Coronary artery (tissue), 2 donors: ENCODE measurements at regions not wholly inside any gene's neighbourhood (a gene's known extent, or its start where the extent isn't known, plus 50 kb on each side); places are given as distances from the start of the nearest gene placed in this dataset.

Source experiments
- DNase-seq: peaks from one replicate; pipeline ENCODE4 v3.0.0-alpha.2; 2017; ENCODE audit warnings: low spot score
- H3K27ac ChIP-seq, 2 donors: fragments of 200-600 bp; sonication (generic); one replicate each; pipeline ENCODE4 v1.5.1; 2016 to 2019
- H3K4me3 ChIP-seq: fragments of 200-600 bp; sonication (generic); 2 replicates; pipeline ENCODE4 v1.5.1; 2016; ENCODE audit warnings: mild to moderate bottlenecking, moderate library complexity
- TF ChIP-seq, protein P1 (sequence below): fragments of 200-600 bp; sonication (generic); IDR thresholded peaks from one replicate; pipeline ENCODE4 v1.5.1; 2019; ENCODE audit warnings: antibody characterized with exemption

DNA sequence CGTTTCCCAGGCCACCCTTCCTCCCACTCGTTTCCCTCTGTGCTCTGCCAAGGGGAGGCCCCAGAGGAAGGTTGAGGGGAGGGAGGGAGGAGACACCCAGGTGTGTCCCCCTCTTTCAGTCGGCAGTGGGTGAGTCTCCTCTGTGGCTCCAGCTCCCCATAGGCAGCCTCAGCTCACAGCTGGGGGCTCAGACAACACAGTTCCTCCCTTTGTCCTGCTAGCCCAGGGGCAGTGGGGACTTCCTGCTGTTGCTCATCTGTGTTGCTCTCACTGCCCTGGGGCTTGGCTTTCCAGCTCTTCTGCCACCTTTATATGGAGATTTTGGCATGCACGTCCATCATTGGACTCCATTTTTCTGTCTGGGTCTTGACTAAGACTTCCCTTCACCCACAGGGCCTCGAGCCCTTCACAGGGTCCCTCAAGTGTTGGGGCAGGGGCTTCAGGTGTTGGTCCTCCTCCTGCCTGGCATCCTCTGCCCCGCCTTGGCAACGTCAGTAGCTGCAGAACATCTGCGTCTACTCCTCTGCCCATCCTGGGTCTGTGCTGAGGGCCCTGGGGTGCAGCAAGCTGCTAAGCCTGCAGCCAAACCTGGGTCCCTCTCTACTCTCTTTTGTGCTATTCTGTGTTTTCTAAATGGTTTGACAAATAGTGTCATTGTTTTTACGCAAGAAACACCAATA, 190.6 kb upstream of the PMEPA1 start:
- Histone ChIP-seq H3K4me3 (no peak overlapping the region), H3K27ac (no peak overlapping the region)
- DNase-seq = no peak
- TF ChIP-seq, protein P1, sequence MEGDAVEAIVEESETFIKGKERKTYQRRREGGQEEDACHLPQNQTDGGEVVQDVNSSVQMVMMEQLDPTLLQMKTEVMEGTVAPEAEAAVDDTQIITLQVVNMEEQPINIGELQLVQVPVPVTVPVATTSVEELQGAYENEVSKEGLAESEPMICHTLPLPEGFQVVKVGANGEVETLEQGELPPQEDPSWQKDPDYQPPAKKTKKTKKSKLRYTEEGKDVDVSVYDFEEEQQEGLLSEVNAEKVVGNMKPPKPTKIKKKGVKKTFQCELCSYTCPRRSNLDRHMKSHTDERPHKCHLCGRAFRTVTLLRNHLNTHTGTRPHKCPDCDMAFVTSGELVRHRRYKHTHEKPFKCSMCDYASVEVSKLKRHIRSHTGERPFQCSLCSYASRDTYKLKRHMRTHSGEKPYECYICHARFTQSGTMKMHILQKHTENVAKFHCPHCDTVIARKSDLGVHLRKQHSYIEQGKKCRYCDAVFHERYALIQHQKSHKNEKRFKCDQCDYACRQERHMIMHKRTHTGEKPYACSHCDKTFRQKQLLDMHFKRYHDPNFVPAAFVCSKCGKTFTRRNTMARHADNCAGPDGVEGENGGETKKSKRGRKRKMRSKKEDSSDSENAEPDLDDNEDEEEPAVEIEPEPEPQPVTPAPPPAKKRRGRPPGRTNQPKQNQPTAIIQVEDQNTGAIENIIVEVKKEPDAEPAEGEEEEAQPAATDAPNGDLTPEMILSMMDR = no peak

DNA sequence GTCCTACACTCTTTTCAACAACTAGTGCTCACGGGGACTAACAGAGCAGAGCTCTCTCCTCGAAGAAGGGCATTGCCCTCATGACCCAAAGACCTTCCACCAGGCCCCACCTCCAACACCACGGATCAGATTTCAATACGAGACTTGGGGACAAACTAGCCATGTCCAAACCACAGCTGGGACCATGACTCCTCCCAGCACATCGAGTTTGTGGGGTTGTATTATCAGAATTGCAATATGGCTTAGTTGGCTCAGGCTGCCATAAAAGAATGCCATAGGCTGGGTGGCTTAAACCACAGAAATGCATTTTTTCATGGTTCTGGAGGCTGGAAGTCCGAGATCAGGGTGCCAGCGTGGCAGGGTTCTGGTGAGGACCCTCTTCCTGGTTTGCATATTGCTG, 189.7 kb upstream of the PMEPA1 start:
- Histone ChIP-seq H3K27ac (no peak overlapping the region), H3K4me3 (no peak overlapping the region)
- TF ChIP-seq, protein P1 = no peak
- no peak for DNase-seq

DNA sequence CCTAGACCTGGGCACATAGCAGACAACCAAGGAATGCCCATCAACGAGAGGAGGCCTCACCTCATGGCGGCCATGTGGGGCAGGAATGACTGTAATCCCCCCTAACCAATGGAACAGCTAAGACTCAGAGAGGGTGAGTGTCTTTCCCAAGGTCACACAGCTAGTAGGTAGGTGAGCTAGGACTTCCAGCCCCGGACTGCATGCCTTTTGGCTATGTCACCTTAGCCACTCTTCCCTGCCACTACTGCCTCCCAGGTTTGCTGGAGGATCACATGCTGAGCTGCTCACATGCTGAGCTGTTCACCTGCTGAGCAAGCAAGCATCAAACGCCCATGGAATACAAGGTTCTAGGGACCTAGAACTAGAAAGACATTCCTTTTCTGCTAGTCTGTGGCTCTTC, 188.5 kb upstream of the PMEPA1 start:
- no peak overlapping the region for H3K4me3 ChIP-seq
- H3K27ac ChIP-seq = no peak overlapping the region
- no peak for DNase-seq
- TF ChIP-seq, protein P1 = no peak

DNA sequence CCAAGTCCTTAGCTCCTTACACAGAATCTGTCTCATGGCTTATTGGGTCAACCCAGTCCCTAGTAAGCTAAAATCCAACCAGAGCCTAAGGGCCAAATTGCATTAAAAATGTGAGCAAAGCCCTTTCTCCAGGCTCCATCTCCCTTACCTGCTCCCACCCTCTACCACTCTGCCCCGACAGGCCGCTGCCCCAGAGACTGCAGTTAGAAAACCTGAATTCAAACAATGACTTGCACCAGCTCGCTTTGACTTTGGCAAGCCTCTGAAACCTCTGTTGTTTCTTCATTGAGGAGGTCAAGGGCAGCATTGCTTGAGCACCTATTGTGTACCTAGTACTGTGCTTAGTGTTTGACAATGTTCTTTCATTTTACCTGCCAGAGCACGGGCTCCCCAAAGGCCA, 188.1 kb upstream of the PMEPA1 start:
- Histone ChIP-seq H3K27ac (no peak overlapping the region), H3K4me3 (no peak overlapping the region)
- TF ChIP-seq, protein P1 = no peak
- DNase-seq = no peak

DNA sequence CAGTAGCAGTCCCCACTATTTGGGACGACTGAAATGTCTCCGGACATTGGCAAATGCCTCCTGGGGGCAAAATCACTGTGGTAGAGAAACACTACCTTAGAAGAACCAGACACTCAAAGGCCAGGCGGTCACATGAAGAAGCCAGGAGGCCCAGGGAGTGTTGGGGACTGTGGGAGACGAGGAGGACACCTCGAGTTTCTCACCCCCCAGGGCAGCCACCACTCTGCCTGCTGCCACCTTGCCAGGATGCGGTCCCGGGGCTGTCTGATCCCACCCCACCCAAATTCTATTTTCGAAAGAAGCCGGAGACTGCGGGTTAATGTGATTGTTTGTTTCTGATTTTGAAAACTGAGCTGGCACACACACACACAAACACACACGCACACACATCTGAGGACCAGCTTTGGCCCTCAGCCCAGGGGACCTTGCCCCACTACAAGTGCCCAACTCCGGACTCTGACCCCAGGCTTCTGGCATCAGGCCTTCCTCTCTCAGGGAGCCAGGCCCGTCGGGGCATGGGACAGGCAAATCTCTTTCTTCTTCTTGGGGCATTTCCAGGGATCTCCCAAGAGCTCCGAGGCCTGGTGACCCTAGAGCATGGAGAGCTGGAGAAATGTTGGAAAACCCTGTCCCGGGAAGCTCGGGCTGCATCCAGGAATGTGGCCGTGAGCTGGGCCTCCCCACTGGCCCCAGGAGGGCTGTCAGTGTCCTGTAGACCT, 187.5 kb upstream of the PMEPA1 start:
- no peak for DNase-seq
- H3K27ac ChIP-seq = no peak overlapping the region

DNA sequence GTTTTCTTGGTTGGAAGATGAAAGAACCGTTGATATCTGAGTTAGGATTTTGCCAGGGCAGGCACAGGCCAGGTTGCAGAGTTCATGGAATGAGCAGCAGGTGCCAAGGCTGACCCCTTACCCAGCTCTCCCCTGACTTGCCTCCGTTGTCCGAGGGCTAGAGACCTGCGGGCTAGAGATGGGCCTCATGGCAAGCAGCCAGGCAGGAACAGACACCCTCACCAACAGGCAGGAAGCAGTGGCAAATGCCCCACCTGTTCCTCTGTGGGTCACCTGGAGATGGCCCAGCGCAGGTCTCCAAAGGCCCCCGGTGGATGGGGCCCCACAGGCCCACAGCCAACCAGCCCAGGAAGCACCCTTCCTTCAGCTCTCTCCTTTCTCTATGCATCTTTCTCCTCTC, 186.7 kb upstream of the PMEPA1 start:
- H3K27ac ChIP-seq = no peak overlapping the region
- TF ChIP-seq, protein P1 = no peak
- DNase-seq = no peak
- no peak overlapping the region for H3K4me3 ChIP-seq

More for the DNA sequence above, 187.5 kb upstream of the PMEPA1 start:
- H3K4me3 ChIP-seq = no peak overlapping the region
- TF ChIP-seq, protein P1 = no peak

DNA sequence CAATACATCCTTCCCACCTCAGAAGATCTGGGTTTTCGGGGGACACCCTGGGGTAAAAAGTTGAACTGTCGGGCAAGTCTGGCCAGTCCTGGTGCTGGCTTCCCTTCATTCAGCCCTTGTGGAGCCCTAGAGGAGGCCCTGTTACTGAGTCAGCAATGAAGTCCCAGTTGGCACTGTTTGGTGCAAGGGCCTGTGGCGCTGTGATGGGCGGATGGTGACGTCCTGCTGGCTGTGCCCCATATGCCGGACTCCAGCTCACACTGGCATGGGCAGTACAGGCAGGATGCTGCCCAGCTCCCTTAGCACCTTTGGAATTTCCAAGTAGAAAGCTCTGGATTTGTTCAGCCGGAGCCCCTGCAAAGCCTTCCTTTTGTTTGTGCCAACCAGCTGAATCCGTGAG, 186.2 kb upstream of the PMEPA1 start:
- H3K4me3 ChIP-seq = no peak overlapping the region
- DNase-seq = no peak
- TF ChIP-seq, protein P1 = no peak
- H3K27ac ChIP-seq = no peak overlapping the region
